Ishikawa (cell line): ENCODE measurements at regions not wholly inside any gene's neighbourhood (a gene's known extent, or its start where the extent isn't known, plus 50 kb on each side); places are given as distances from the start of the nearest gene placed in this dataset.

Experiments used
- CEBPB ChIP-seq: IDR thresholded peaks from 2 replicates; pipeline ENCODE4 v1.6.1; 2012
- CREB1 ChIP-seq: IDR thresholded peaks from 2 replicates; pipeline ENCODE4 v1.6.1; 2012; ENCODE audit warnings: low read depth
- EGR1 ChIP-seq: IDR thresholded peaks from 2 replicates; pipeline ENCODE4 v1.6.1; 2012
- EP300 ChIP-seq: IDR thresholded peaks from 2 replicates; pipeline ENCODE4 v1.6.1; 2012; ENCODE audit warnings: borderline replicate concordance
- FOXM1 ChIP-seq: IDR thresholded peaks from 2 replicates; pipeline ENCODE4 v1.6.1; 2012; ENCODE audit warnings: low read depth, borderline replicate concordance
- NFIC ChIP-seq: IDR thresholded peaks from 2 replicates; pipeline ENCODE4 v1.6.1; 2012
- RAD21 ChIP-seq: IDR thresholded peaks from 2 replicates; pipeline ENCODE4 v1.6.1; 2012; ENCODE audit warnings: low read depth
- REST ChIP-seq: IDR thresholded peaks from 2 replicates; pipeline ENCODE4 v1.6.1; 2012; ENCODE audit warnings: low read depth, mild to moderate bottlenecking
- TAF1 ChIP-seq: IDR thresholded peaks from 2 replicates; pipeline ENCODE4 v1.6.1; 2012; ENCODE audit warnings: low read depth, mild to moderate bottlenecking
- TCF12 ChIP-seq: IDR thresholded peaks from 2 replicates; pipeline ENCODE4 v1.6.1; 2012; ENCODE audit warnings: low read depth
- TEAD4 ChIP-seq: IDR thresholded peaks from 2 replicates; pipeline ENCODE4 v1.6.1; 2012
- USF1 ChIP-seq: IDR thresholded peaks from 2 replicates; pipeline ENCODE4 v1.6.1; 2012
- YY1 ChIP-seq: IDR thresholded peaks from 2 replicates; pipeline ENCODE4 v1.6.1; 2012; ENCODE audit warnings: low read depth
- ZBTB7A ChIP-seq: IDR thresholded peaks from 2 replicates; pipeline ENCODE4 v1.6.1; 2012; ENCODE audit warnings: low read depth
- TF ChIP-seq, protein P1 (sequence below): IDR thresholded peaks from 2 replicates; pipeline ENCODE4 v1.6.1; 2012

DNA sequence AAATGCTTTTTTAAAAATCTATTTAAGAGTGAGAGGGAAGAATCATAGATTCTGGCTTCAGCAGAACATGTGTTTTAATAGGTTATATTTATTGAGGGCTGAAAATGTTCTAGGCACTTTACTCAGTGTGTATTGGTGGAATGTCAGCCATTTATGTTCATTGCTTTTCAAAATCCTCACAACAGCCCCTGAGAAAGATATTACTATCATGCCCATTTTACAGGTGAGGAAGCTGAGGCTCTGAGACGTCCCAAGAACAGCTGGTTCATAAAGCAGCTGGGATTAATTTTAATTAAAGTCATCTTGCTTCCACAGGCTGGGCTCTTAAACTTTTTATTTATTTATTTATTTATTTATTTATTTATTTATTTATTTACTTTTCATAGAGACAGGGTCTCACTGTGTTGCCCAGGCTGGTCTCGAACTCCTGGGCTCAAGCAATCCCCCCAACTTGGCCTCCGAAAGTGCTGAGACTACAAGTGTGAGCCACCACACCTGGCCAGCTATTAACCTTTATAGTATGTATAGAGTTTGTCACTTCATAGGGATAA, 364.6 kb downstream of the SHQ1 start:
- no peak for TF ChIP-seq TAF1
- no peak for TF ChIP-seq FOXM1
- TF ChIP-seq RAD21: no peak
- no peak for TF ChIP-seq CEBPB
- no peak for TF ChIP-seq YY1
- TF ChIP-seq ZBTB7A: no peak
- TF ChIP-seq, protein P1, sequence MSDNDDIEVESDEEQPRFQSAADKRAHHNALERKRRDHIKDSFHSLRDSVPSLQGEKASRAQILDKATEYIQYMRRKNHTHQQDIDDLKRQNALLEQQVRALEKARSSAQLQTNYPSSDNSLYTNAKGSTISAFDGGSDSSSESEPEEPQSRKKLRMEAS: no peak
- TF ChIP-seq TEAD4: no peak

- no peak for TF ChIP-seq FOXM1
- TF ChIP-seq ZBTB7A: no peak
- TF ChIP-seq RAD21: no peak
- no peak for TF ChIP-seq EGR1
- no peak for TF ChIP-seq CEBPB
- TF ChIP-seq TEAD4: no peak
- no peak for TF ChIP-seq USF1
- TF ChIP-seq EP300: no peak
- no peak for TF ChIP-seq TCF12
Observed at GRCh38 chr3:72482589-72483321, 365.5 kb downstream of the SHQ1 start.

DNA sequence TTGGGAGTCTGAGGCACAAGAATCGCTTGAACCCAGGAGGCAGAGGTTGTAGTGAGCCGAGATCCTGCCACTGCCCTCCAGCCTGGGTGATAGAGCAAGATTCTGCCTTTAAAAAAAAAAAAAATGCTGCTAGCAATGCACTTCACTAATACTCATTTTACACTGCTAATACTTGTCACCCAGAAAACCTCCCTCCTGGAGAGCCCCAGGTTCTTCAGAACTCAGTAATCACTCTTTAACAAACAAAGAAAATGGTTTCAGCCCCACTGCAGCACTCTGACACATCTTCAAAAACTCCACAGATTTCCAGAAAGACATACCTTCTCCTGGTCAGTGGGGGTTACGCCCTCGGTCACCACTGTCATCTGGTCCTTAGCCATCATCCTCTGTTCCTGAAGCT, 366.7 kb downstream of the SHQ1 start:
- no peak for TF ChIP-seq CEBPB

DNA sequence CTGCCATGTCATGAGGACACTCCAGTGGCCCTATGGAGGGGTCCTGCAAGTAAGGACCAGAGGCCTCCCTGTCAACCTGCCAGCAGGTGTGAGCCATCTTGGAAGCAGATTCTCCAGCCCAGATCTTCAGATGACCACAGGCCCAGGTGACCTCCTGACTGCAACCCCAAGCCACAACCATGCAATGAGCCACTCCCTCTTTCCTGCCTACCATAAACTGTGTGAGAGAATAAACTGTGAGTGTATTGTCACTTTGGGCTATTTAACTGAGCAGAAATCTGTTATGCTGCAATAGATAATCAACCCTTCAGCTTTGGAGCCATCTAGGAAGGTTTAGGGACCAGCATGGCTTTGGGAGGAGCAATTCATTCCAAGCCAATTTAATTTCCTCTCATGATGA, 367.9 kb downstream of the SHQ1 start:
- no peak for TF ChIP-seq NFIC
- TF ChIP-seq YY1: no peak
- TF ChIP-seq CEBPB: no peak
- TF ChIP-seq ZBTB7A: no peak
- TF ChIP-seq TCF12: no peak

GRCh38 chr3:72479651-72480215, 368.5 kb downstream of the SHQ1 start:
- TF ChIP-seq TAF1 (no peak), CREB1 (no peak), CEBPB (no peak), TEAD4 (no peak), RAD21 (no peak)
- TF ChIP-seq, protein P1: no peak

DNA sequence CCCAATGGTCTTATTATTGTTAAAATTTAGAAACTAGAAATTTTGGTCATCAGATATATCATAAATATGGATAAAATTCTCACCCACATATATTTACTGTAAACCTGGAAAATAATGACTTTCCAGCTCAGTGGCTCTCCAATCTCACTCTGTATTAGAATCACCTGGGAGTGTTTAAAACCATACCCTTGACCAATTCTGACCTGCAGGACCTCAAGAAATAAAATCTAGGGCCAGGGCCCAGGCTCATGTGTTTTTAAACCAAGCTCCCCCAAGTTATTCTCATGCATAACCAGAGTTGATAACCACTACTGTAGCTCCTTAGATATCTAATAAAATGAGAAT, 372.1 kb downstream of the SHQ1 start:
- TF ChIP-seq TEAD4 (no peak), YY1 (no peak), USF1 (no peak), TAF1 (no peak), CEBPB (no peak), TCF12 (no peak), ZBTB7A (no peak), RAD21 (no peak), EP300 (no peak), EGR1 (no peak), REST (no peak)
- TF ChIP-seq, protein P1: no peak

DNA sequence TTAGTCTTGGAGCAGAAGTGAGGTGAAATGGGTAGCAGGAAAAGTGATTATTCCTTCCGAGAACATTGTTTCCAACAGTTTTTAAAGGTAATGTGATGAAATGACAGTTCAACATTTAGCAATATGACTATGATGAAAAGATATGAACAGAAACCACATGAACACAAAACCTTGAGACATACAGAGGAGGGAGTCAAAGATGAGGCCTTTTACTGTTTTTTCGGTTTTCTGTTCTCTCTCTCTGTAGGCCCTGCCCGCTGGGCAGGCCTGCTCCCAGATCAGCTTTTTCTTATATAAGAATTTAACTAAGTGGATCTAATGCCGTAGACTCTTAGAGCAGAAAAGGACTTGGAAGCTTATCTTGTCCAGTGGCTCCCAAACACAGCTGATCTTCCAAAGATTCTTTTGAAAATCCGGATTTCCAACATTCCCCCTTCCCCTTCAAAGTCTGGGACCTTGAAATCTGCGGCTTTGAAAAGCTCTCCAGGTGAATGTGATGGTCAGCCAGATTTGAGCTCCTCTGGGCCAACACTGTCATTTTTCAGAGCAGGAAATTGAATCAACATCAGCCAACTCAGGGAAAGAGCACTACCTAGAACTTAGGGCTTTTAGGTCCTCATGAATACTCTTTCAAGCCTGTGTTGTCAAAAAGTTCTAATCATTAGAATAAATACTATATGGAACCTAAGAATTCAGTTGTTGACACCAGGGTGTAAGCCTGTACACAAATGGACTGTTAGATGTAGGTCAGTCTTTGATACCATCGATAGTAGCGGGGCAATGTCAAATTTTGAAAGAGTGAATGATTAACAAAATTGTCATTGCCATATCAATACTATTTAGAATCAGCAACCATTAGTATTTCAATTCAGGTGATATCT, 372.7 kb downstream of the SHQ1 start:
- TF ChIP-seq CREB1: no peak
- TF ChIP-seq REST: no peak
- no peak for TF ChIP-seq NFIC
- no peak for TF ChIP-seq TAF1
- TF ChIP-seq FOXM1: no peak
- TF ChIP-seq EGR1: no peak
- TF ChIP-seq, protein P1: no peak
- TF ChIP-seq CEBPB: no peak
- no peak for TF ChIP-seq RAD21
- no peak for TF ChIP-seq TCF12
- TF ChIP-seq EP300: no peak
- no peak for TF ChIP-seq YY1
- TF ChIP-seq ZBTB7A: no peak
- TF ChIP-seq USF1: no peak
- TF ChIP-seq TEAD4: no peak
